ENCODE measurements at regions not wholly inside any gene's neighbourhood (a gene's known extent, or its start where the extent isn't known, plus 50 kb on each side); places are given as distances from the start of the nearest gene placed in this dataset.

GRCh38 chr2:6556755-6557154 is 309.0 kb downstream of the CMPK2 start:
- TF ChIP-seq CTCF (conservative IDR thresholded peaks at IDR 0.05; ENCODE audit: low read depth, low read length) (no peak), EZH2phosphoT487 (IDR thresholded peaks at IDR 0.05; ENCODE audit: borderline replicate concordance, low read length) (no peak)
